ENCODE measurements at regions not wholly inside any gene's neighbourhood (a gene's known extent, or its start where the extent isn't known, plus 50 kb on each side); places are given as distances from the start of the nearest gene placed in this dataset.

DNA sequence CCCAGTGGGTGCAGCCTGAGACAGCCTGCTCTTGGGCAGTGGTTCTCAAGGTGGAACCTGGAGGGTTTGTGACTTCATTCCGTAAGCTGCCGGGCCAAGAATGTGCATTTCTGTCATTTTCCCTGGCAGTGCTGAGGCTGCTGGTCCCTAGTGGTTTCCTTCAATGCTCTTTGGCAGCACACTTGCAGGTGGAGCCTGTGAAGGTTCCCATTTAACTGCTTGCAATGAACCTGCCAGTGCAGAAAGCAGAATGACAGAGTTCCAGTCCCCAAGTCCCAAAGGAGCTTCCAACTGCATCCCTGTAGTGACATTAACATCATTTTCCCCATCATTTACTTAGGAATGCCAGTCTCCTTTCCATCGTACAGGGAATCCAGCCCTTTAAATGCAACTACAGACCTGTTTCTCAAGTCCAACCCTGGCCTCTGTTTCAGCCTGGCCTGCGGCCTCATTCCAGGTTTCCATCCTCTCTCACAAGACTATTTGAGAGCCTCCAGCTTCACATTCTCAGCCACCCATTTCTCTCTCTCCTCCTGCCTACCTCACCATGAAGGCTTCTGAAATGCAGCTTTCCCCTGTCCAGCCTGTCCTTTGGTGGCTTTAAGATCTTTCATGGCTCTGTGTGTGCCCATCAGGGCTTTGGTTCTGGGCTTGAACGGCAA, 149.7 kb upstream of the GGTLC1 start:
- Histone ChIP-seq H3K4me1 (peaks cover 0 to 7% (median 2%) of the 10 kb centered on the region in 4 donors), H3K36me3 (no peaks in the 10 kb centered on the region), H3K27ac (no peak overlapping the region), H3K9me3 (no peaks in the 10 kb centered on the region), H3K27me3 (no peaks in the 10 kb centered on the region), H3K4me3 (no peak overlapping the region)
- DNase-seq: peak; percentile 4
- 62 to 71% methylated on average over 5 of the region's 5 CpGs for WGBS, 2 donors
- intact Hi-C loops (cut with DNase I): no loop called here
- TF ChIP-seq EP300 (IDR thresholded peaks at IDR 0.05) (no peak), POLR2AphosphoS5 (IDR thresholded peaks at IDR 0.05) (no peak), POLR2A (IDR thresholded peaks at IDR 0.05) (no peak)
- TF ChIP-seq, protein P1, sequence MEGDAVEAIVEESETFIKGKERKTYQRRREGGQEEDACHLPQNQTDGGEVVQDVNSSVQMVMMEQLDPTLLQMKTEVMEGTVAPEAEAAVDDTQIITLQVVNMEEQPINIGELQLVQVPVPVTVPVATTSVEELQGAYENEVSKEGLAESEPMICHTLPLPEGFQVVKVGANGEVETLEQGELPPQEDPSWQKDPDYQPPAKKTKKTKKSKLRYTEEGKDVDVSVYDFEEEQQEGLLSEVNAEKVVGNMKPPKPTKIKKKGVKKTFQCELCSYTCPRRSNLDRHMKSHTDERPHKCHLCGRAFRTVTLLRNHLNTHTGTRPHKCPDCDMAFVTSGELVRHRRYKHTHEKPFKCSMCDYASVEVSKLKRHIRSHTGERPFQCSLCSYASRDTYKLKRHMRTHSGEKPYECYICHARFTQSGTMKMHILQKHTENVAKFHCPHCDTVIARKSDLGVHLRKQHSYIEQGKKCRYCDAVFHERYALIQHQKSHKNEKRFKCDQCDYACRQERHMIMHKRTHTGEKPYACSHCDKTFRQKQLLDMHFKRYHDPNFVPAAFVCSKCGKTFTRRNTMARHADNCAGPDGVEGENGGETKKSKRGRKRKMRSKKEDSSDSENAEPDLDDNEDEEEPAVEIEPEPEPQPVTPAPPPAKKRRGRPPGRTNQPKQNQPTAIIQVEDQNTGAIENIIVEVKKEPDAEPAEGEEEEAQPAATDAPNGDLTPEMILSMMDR (IDR thresholded peaks at IDR 0.05): no peak

DNA sequence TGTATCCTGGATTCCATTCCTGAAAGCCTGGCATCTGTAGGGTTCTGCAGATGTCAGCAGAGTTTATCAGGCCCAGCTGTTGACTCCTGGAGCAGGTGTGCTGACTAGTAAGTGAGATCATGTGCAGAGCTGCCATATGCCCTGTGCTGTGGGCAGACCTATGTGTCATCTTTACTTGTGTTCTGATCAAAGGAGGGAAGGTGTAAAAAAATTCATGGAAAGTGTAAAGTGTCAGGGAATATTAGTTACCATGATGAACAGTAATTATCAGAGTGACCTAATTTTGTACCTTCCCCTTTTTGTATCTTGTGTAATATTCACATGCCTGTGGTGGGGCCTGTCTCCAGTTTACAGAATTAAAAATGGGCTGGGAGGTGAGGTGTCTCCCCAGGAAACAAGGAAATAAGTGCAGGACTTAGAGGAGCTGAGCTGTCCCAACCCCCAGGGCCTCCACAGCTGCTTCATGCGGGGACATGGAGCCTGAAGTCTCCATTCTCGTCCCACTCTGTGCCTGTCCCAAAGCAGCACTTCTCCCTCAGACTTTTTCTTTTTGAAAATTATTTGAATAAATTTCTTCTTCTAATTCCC, 148.2 kb upstream of the GGTLC1 start:
- TF ChIP-seq, protein P1 (IDR thresholded peaks at IDR 0.05): no peak
- no peak for TF ChIP-seq EP300 (IDR thresholded peaks at IDR 0.05)
- no peak for TF ChIP-seq POLR2AphosphoS5 (IDR thresholded peaks at IDR 0.05)
- no peak for TF ChIP-seq POLR2A (IDR thresholded peaks at IDR 0.05)
- DNase-seq: peak; percentile 41
- Histone ChIP-seq H3K4me1 (peaks cover 0 to 7% (median 2%) of the 10 kb centered on the region in 4 donors), H3K27ac (no peak overlapping the region), H3K4me3 (no peak overlapping the region), H3K9me3 (no peaks in the 10 kb centered on the region), H3K27me3 (no peaks in the 10 kb centered on the region), H3K36me3 (no peaks in the 10 kb centered on the region)
- intact Hi-C loops (cut with DNase I): no loop called here
- 73 to 74% methylated on average over 2 of the region's 2 CpGs for WGBS, 2 donors

DNA sequence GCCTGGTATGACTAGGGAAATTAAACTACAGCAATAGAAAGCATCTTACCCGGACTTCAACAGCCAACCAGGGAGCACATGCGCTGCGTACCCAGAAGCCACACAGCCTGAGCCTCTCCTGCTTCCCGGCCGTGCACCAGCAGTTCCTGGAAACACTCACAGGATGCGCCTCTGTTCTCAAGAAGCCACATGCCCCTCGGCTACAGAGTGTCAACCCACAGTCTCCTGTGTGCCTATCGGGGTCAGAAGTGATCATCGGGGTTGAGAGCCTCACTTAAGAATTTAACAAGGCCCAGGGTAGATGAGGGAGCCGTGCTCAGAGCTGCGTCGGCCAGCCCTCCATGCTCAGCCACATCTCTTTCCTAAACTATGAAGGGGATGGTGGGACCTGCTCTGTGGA, 147.2 kb upstream of the GGTLC1 start:
- 87 to 91% methylated on average over 12 of the region's 12 CpGs for WGBS, 2 donors
- DNase-seq: peak; percentile 18

DNA sequence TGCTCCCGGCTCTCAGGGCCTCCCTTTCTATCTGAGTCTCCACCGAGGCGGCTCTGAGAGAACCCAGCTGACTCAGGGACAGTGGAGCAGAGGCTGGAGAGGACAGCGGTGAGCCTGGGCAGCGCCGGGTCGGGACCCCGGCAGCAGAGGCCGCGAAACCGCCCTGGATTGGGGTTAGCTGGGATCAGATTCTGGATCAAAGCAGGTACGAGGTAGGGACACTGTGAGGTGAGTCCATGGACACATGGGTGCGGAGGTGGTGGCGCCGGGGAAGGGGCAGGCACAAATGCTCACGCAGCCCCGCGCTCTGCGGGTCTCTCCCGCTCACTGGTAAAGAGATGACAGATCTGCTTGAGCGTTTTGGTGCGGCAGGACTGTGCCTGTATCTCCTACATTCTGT, 146.4 kb upstream of the GGTLC1 start:
- no peaks in the 10 kb centered on the region for H3K27me3 ChIP-seq
- no peak for TF ChIP-seq EP300 (IDR thresholded peaks at IDR 0.05)
- no peak for TF ChIP-seq POLR2A (IDR thresholded peaks at IDR 0.05)
- TF ChIP-seq POLR2AphosphoS5 (IDR thresholded peaks at IDR 0.05): no peak
- TF ChIP-seq, protein P1 (IDR thresholded peaks at IDR 0.05): no peak
- intact Hi-C loops (cut with DNase I): no loop called here
- no peak overlapping the region for H3K4me3 ChIP-seq
- H3K27ac ChIP-seq: no peak overlapping the region
- peak; percentile 29 for DNase-seq
- H3K9me3 ChIP-seq: no peaks in the 10 kb centered on the region
- no peaks in the 10 kb centered on the region for H3K36me3 ChIP-seq
- WGBS, 2 donors: 91 to 92% methylated on average over 22 of the region's 22 CpGs
- H3K4me1 ChIP-seq: peaks cover 0 to 19% (median 2%) of the 10 kb centered on the region in 4 donors

More for the DNA sequence above, 147.2 kb upstream of the GGTLC1 start:
- intact Hi-C loops (cut with DNase I): no loop called here
- Histone ChIP-seq H3K4me3 (no peak overlapping the region), H3K27me3 (no peaks in the 10 kb centered on the region), H3K4me1 (peaks cover 0 to 17% (median 2%) of the 10 kb centered on the region in 4 donors), H3K27ac (no peak overlapping the region), H3K36me3 (no peaks in the 10 kb centered on the region), H3K9me3 (no peaks in the 10 kb centered on the region)
- TF ChIP-seq, protein P1 (IDR thresholded peaks at IDR 0.05): no peak
- TF ChIP-seq EP300 (IDR thresholded peaks at IDR 0.05) (no peak), POLR2AphosphoS5 (IDR thresholded peaks at IDR 0.05) (no peak), POLR2A (IDR thresholded peaks at IDR 0.05) (no peak)

Measured in sigmoid colon (tissue), 6 donors.